HG03521 (cell line): ENCODE measurements at regions not wholly inside any gene's neighbourhood (a gene's known extent, or its start where the extent isn't known, plus 50 kb on each side); places are given as distances from the start of the nearest gene placed in this dataset.

Experiments used
- ATAC-seq: cut with Tn5 transposase; IDR thresholded peaks from one replicate; pipeline ENCODE4 v1.9.1; 2021; ENCODE audit warnings: mild to moderate bottlenecking, moderate library complexity; ENCODE audit not compliant: unreplicated experiment

DNA sequence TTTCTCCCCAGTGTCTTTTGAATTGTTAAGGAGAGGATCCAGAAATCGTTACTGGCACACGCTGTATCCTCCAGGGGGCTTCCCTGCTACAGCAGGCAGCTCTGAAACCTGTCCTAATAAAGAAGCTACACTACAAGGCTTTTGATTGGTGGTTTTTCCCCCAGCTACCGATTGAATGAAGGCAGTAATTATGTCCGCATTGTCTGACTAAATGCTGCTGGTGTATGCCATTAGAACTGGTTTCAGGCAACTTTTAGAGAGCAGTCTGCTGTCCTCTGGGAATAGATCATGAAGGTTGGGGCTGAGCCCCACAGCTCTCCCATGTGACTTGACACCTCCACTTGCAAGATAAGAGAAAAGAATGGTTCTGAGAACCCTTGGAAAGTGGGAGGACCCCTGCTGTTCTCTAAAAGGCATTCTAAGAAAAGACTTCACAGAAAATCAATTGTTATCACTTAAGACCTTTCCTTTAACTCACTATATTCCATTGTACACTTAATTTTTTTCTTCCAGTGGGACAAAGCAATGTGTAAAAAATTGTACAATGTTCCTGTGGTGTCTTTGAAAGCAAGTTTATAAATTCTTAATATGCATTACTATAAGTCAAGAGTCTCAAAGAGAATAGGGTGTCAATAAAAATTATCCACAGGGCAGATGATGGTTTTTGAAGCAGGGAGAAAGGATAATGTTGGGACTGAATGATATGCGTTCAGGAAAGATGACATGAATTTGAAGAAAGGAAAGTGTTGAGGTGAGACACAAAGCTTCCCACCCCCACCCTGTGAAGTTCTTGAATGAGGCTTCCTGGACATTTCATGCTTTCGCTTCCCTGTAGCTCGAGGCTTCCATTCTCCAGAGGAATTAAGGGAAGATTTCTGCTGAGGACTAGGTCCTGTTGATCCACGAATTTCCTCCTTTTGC is 53.0 kb upstream of the DAZL start:
- ATAC-seq = no peak

DNA sequence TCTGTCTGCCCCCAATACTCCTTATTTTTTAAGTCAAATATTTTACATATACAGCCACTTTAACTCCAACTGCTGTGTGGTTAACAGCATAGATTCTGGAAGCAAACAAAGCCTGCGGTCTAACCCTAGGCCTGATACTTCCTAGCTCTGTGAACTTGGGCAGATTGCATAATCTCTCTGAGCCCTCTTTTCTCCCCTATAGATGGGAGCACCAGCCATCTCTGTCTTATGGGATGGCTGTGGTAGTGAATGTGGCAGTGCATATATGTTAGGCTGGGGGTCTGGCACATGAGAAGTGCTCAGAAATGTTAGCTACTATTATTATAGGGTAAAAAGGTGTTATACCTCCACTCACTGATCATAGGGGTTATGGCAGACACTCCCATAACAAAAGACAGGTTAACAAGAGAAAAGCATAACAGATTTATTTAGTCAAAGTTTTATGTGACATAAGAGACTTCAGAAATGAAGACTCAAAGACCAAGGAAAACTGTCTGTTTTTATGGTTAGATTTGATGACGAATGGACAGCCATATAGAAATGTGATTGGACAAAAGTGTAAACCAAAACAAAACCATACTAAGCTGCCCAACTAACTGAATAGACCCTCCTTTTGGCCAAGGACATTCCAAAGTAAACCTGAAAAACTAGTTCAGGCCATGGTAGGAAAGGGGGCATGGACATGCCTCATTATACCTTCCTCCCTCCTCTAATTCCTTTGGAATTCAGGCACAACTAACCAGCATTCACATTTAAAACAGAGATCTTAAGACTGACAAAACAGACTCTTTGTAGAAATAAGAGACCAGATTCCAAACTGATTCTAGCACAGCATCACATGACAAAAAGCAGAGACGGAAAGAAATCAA is 53.9 kb upstream of the DAZL start:
- no peak for ATAC-seq

DNA sequence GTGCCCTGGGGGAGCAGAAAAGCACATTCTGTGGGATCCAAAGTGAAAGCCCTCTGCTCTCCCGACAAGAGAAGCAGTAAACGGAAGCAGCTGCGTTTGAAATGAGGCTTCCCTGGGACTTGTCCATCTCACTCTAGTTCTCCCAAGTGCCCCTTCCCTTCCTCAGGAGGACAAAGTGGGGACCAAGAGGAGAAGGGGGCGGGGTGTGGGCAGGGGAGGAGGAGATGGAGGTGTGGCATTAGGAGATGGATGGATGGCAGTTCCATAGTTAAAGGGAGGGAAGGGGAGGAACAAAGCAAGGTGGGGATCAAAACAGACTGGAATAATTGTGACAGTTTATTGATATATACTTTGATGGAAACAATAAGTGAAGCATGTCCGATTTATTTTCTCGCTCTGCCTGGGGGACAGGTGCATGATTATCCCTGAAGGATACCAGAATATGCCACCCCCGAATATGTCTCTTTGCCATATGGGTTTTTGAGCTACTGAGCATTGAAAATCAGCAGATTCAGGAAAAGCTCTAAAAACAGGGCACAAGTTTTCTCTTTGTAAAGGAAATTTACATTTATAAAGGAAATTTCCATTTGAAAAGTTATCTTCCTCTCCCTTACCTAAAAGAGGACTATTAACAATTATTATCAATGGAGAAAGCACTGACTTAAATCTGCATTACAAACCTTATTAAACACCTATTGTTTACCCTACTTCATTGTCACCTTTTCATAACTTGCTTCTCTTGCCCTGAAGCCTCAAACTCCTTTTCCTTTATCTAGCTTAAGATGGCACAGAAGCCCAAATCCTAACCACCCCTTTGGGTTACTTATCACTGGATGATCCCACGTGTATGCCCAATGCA is 58.9 kb upstream of the DAZL start:
- no peak for ATAC-seq

DNA sequence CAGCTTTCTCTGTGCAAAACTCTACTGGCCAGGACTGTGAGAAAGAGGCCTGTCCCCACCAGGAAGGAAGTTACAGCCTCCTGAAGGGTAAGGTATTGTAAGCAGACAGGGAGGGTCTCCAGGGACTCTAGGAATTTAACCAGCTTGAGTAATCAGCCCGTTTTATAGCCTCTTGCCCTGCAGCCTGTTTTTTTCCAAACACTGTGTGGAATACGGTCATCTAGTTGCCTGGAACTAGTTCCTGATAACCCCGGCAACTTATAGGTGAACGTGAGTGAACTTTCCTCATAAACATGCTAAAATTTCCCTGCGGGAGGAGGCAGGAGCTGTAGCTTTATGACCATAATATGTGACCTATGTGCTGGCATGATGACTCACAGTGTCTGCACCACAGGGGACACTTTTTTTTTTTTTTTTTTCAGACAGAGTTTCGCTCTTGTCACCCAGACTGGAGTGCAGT is 60.1 kb upstream of the DAZL start:
- ATAC-seq = no peak

DNA sequence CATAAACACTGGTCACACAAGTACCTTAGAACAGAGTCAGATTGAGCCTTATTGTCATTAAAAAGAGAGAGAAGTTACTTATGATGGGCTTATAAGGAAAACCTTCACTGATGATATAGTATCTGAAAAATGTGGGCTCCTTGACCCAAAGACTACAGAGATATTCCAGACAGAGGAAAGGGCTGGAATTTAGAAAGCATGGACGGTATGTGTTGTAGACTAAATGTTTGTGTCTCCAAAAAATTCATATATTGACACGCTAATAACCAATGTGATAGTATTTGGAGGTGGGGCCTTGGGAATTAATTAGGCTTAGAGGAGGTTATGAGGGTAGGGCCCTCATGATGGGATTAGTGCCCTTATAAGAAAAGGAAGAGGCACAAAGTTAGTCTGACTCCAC is 61.0 kb upstream of the DAZL start:
- ATAC-seq = no peak

DNA sequence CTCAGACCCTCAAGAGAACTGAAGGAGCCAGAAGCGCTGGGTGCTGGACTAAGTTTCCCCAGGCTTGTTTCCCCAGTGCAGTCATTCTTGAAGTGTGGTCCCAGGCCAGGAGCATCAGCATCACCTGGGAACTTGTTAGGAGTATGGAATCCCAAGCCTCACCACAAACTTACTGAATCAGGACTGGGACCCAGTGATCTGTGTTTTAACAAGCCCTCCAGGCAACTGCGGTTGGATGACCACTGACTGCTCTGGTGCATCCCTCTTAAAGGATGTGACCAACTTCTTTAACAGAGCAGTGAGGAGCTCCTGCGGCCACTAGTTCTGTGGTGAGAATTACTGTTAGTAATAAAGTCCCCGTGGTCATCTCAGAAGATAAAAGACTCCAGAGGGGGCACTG is 62.4 kb upstream of the DAZL start:
- no peak for ATAC-seq

DNA sequence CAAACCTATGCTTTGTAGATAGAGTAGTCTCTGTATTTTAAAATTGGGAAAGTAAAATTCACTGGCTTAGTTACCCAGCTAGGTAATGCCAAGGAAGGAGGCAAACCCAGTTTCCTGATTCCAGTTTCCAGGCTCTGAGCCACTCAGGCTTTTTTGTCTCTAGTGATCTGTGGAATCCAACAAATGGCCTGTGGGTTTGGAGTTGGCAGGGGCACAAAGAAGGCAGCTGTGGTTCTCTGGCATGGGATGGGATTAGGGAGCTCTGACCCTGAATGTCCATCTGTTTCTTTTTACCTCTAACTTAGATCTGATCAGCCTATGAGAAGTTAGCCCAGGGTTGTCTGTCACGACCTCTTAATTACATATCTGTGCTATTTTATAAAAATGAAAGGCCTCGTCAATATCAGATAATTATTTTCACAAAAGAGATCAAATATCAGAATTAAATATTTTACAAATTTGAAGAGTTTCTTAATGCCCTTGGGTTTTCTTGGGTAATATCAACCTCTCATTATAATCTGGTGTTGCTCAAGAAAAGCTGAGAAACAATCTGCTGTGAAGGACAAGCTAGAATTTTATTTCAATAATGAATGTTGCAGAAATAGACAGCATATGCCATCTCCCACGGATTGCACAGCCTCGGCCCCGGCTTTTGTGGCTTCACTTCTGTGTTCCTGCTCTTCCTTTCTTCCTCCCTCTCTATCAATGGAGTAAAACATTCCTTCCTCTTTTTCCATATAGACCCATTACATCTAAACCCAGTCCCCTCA is 63.7 kb upstream of the DAZL start:
- no peak for ATAC-seq

DNA sequence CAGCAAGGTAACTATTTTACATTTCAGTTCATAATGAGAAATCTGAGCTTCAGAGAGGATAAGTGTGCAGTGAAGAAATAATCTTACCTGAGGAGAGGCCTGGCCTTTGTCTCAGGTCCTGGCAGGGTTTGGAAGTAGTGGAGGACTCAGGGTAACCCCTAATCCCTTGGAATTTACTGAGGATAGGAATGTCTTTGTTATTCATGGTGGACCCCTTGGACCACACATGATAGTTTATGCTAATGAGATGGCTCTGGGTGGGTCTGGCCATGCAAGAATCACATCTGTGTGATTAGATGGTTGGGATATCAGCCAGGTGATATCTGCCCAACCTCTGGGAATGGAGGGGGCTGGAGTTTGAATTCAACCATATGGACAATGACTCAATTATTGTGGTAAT is 65.0 kb upstream of the DAZL start:
- ATAC-seq = no peak

DNA sequence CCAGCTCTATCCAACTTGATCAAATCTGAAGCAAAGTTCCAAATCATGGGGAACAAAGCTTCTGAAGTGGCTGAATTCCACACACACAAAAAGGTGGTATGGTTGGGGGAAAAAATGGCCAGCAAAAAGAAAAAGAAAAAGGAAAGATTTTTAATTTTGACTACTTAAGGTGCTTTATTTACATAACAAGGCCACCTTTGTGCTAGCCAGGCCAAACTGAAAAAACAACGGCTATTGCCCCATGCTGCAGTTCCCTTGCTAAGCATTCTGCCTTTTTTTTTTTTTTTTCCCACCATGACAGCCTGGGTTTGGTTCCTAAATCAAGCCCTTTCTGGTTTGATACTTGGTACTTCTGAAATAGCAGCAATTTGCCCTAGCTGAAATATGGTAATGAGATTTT is 66.5 kb upstream of the DAZL start:
- ATAC-seq = no peak

DNA sequence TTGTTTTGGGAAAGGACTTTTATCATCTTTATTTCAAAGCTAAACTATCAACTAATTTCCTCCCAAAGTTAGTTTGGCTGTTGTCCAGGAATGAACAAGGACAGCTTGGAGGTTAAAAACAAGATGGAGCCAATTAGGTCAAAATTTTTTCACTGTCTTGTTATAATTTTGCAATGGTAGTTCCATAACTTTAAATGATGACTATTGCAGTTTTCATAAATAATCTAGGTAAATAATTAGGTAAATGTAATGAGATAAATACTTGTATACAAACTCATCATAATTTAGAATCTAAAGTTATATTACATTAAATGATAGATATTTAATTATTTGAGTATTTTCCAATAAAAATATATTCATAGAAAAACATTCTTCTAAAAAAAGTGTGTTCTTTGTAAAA is 68.3 kb upstream of the DAZL start:
- no peak for ATAC-seq

DNA sequence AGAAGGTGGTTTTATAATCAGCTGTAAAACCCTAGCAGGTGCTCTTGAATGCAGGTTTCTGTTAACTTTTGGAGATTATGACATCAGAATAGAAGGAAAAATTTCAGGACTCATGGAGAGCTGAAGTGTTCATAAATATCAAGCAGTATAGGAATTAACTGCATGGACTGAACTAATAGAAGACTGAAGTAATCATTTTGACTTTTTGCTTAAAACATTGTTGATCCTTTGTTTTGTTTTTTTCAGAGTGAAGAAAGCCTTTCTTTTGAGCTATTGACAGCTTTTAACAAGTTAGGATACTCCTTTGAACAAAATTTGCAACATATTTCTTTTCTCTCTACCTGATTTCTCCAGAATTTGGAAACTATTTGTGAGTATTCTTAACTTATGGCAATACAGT is 70.6 kb upstream of the DAZL start:
- no peak for ATAC-seq

DNA sequence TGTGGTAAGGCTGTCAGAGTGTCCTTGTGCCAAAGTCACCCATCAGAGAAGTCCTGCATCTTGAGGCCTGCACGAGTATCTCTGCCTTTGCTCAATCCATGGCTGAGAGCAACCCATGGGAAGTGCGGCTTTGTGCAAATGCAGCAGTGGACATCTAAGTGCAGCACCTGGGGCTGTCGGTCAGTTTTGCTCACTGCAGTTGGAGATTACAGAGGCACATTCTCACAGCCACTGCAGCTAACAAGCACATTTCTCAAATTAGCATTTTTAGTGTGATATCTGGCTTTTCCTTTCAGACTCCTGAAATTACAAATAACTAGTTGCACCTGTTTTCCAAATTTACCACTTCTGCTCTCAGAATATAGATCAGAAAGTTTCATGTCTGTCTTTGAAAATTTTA is 81.5 kb upstream of the DAZL start:
- ATAC-seq = no peak

DNA sequence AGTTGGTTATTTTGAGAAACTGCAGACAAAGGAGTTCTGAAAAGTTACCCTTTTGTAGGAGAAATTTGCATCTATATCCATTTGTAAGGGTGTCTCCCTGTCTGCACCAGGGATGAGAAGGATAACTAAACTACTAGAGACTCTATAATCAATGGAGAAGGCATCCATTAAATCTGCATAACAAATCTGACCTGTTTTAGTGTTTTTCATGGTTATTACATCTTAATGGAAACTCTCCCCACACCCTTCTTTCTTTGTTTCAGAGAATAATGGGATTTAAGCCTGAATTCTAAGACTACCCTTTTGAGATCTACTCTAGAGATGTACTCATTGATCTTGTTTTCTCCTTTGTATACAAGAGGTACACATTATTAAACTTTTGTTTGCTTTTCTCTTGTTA is 82.0 kb upstream of the DAZL start:
- no peak for ATAC-seq

DNA sequence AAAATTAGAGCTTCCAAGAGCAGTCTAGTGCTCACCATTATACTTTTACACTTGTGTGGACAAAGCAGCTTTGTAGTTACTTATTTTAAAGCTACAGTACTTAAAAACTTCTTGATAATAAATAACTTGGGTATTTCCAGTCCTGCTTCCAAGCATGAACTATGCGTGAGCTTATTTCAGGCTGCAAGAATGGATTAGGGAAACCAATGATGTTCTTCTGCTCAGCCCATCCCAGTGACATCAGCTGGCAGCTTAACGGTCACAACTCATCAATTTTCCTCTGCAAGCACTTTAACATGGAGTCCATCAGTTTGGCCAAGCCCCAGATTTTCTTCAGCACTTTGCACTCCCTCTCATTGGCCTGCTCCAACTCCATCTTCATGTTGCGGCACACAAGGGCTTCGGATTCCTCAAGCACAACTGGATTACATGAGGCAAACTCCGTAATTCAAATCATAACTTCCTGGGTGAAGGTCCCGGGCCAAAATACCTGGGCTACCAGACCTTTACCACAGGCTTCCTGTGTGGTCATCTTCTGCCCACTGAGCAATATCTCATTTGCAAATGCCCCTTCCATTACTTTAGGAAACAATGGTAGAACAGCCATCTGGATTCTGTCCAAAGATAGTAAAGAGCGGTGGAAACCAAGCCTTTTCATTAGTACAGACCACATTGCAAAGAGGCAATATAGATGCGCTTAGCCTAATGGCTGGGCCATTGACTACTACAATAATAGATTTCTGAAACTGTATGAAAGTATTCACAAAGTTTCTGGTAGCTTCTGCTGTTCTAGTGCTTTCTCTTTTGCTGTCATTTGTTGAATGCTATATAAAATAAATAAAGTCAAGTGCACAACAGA is 87.5 kb upstream of the DAZL start:
- ATAC-seq = no peak

DNA sequence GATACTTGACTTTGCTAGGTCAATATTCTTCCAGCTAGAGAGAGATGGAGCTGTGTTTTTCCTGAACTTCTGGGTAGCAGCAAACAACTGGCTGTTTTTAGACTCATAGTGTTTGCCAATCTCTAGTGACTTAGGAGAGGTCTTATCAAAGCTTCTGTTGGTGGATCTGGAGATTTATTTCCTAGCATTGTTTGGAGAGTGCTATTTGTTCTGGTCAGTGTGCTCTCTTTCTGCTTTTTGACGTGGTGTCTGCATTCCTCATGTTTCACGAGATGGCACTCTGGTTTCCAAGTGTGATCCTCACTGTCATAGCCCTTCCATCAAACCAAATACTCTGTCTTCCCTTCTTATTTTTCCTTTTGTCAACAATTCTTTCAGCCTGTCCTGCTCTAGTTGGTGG is 88.6 kb upstream of the DAZL start:
- ATAC-seq = no peak

DNA sequence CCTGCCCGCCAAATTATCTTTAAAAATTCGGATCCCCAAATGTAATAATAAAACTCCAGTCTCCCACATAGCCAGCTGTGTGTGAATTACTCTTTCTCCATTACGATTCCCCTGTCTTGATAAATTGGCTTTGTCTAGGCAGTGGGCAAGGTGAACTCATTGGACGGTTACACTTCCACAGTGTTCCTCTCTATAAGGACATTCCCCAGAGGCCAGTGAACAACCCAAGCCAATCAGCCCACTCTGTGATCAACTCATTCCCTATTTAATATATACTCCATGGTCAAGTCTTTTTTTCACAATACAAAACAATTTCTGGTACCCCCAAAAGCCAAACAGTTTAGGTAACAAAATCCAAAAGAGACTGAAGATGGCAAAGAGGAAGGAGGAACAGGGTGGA is 90.5 kb upstream of the DAZL start:
- no peak for ATAC-seq

DNA sequence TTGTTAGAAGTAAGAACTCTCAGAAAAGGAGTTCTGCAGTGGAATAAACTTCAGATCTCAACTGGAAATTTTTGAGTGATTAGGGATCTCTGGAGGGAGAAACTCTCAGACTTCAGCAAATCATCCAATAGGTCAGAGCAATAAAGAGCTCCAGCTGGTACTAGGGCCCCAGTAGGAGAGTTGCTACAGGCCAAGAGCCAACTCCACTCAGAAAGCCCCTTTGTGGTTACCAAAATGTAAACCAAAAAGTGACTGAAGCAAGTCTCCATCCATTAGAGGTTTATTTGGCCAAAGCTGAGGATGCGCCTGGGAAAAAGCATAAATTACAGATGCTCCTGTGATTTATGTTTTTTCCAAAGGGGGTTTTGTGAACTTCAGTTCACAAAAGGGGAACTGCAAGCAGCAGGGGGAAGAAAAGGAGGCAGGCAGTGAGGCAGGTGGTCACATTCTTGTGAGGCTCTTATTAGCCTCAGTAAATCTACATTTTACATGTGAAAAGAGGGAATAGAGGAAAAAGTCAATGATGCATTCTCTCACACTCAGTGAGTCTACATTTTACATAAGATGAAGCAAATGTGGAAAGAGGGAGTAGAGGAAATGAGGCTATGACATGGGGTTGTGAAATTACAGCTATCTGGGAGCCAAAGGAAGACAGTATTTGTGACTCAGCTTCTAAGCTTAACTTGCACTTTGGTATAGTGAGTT is 92.4 kb upstream of the DAZL start:
- ATAC-seq = no peak

DNA sequence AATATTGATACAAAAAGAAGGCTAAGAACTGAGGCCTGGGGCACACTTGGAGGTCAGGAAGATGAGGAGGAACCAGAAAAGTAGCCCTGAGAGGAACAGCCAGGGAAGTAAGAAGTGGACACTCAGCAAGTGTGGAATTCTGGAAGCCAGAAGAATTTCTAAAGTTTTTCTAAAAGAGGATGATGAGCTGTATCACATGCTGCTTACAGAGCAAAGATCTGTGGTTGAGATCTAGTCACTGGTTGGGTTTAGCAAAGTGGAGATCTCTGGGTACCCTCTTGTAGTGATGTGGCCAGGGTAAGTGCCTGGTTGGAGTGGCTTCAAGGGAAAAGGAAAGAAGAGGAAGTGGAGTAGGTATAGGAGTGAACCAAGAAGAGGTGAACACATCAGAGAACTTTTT is 95.4 kb upstream of the DAZL start:
- ATAC-seq = no peak

DNA sequence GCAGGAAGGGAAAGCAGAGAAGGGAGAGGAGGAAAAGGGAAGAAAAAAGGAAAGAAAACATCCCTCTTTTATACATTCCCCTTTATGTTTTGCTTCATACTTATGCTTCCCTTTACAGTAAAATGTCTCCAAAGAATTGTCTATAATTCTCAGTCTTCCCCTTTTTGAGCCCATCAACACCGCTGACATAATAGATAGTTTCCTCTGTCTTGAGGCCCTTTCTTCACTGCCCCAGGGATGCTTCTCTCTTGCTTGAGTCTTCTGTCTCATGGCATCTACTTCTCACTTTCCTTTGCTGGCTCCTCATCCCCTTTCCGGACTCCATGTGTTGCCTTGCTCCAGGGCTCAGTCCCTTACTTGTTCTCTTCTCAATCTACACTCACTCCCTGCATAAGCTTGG is 99.7 kb upstream of the DAZL start:
- ATAC-seq = no peak
